ENCODE measurements at regions not wholly inside any gene's neighbourhood (a gene's known extent, or its start where the extent isn't known, plus 50 kb on each side); places are given as distances from the start of the nearest gene placed in this dataset.

DNA sequence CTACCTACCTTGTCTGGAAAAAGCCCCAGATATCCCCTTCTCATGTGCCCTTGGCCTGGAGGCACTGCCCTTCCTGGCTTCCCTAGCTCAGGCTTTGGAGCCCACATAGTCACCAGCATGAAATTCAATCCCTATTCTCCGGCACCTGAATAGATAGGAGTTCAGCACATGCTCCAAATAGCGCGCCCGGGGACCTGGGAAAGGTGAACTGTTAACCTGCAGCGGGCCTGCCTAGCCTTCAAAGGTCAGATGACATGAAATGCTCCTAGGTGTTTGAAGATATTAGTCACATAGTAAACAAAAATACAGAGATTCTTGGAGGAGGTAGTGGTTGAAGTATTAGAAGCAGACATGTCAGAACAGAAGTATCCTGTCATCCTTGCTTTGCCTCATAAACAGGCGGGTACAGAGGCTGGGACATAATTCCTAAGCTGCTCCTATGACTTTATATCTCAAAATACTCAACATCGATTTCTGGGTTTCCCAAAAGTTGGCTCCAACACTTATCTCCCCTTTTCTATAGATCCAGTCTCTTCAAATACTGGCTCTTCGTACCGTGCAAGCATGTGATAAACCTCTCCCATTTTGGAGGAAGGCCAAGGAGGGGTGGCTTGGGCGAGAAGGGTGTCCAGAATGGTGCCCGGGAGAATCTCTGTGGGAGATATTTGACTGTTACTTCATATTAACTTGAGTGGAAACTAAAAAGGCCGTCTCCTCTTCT lies 88.0 kb upstream of the ANKH start:
- no peaks in the 10 kb centered on the region for H3K9me3 ChIP-seq (ENCODE audit: control extremely low read depth in 1 of 3, control insufficient read depth in 2 of 3, insufficient read depth in 1 of 3, low read length in 2 of 3)
- H3K4me3 ChIP-seq (ENCODE audit: control extremely low read depth in 1 of 5, extremely low read depth in 1 of 5, insufficient read depth in 1 of 5, low read depth in 2 of 5, low read length in 4 of 5) = no peak overlapping the region
- H3K27ac Mint-ChIP-seq = no peak overlapping the region
- ChIA-PET POLR2A (no interaction called here), CTCF (interaction anchor here (0.8 to 11.9 kb wide), 7 partner anchors 10 to 233 kb away, joined by 3 to 226 read pairs (median 5); no protein-coding TSS in a partner anchor)
- H3K79me2 ChIP-seq (ENCODE audit: control insufficient read depth, insufficient read depth, low read length) = no peaks in the 10 kb centered on the region
- H3K4me2 ChIP-seq (replicated peaks; ENCODE audit: low read depth, low read length, poor library complexity, severe bottlenecking) = no peak overlapping the region
- DNase-seq (no peak), ATAC-seq (ENCODE audit: low read depth) (no peak)
- no peak overlapping the region for H3K4me3 Mint-ChIP-seq
- no peaks in the 10 kb centered on the region for H3K9me3 Mint-ChIP-seq (ENCODE audit: insufficient read depth)
- TF ChIP-seq, protein P1, sequence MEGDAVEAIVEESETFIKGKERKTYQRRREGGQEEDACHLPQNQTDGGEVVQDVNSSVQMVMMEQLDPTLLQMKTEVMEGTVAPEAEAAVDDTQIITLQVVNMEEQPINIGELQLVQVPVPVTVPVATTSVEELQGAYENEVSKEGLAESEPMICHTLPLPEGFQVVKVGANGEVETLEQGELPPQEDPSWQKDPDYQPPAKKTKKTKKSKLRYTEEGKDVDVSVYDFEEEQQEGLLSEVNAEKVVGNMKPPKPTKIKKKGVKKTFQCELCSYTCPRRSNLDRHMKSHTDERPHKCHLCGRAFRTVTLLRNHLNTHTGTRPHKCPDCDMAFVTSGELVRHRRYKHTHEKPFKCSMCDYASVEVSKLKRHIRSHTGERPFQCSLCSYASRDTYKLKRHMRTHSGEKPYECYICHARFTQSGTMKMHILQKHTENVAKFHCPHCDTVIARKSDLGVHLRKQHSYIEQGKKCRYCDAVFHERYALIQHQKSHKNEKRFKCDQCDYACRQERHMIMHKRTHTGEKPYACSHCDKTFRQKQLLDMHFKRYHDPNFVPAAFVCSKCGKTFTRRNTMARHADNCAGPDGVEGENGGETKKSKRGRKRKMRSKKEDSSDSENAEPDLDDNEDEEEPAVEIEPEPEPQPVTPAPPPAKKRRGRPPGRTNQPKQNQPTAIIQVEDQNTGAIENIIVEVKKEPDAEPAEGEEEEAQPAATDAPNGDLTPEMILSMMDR (IDR thresholded peaks at IDR 0.05) = no peak
- no peak for TF ChIP-seq EZH2 (IDR thresholded peaks at IDR 0.05; ENCODE audit: borderline replicate concordance, insufficient read depth, low read depth, low read length, poor library complexity, severe bottlenecking)
- no peaks in the 10 kb centered on the region for H3K27me3 Mint-ChIP-seq
- 100% methylated on average over 1 of the region's 12 CpGs for WGBS (ENCODE audit: insufficient coverage)
- intact Hi-C loops (cut with micrococcal nuclease) = no loop called here
- no peaks in the 10 kb centered on the region for H3K4me1 Mint-ChIP-seq
- no peaks in the 10 kb centered on the region for H3K27me3 ChIP-seq (replicated peaks in 1 of 4; ENCODE audit: control extremely low read depth in 1 of 4, control insufficient read depth in 3 of 4, insufficient read depth in 4 of 4, low read length in 3 of 4)
- no peaks in the 10 kb centered on the region for H3K4me1 ChIP-seq (ENCODE audit: control insufficient read depth in 2 of 2, insufficient read depth in 2 of 2, low read length in 2 of 2)
- H2AFZ ChIP-seq (ENCODE audit: insufficient read depth, low read depth, low read length, poor library complexity, severe bottlenecking) = no peak overlapping the region
- H3K36me3 ChIP-seq (replicated peaks in 1 of 2; ENCODE audit: control extremely low read depth in 1 of 2, control insufficient read depth in 1 of 2, extremely low read depth in 1 of 2, insufficient read depth in 2 of 2, low read length in 1 of 2) = no peaks in the 10 kb centered on the region
- H3K27ac ChIP-seq (ENCODE audit: low read length in 2 of 2) = no peak overlapping the region
- no peak overlapping the region for H3K9ac ChIP-seq (ENCODE audit: low read length)
- H4K20me1 ChIP-seq (ENCODE audit: control insufficient read depth, insufficient read depth, low read length, poor library complexity, severe bottlenecking) = no peaks in the 10 kb centered on the region

- Histone ChIP-seq H3K9ac (ENCODE audit: low read length) (no peak overlapping the region), H3K79me2 (ENCODE audit: control insufficient read depth, insufficient read depth, low read length) (no peaks in the 10 kb centered on the region), H4K20me1 (ENCODE audit: control insufficient read depth, insufficient read depth, low read length, poor library complexity, severe bottlenecking) (no peaks in the 10 kb centered on the region), H3K27ac (ENCODE audit: low read length in 2 of 2) (no peak overlapping the region), H3K4me3 (ENCODE audit: control extremely low read depth in 1 of 5, extremely low read depth in 1 of 5, insufficient read depth in 1 of 5, low read depth in 2 of 5, low read length in 4 of 5) (no peak overlapping the region), H3K36me3 (replicated peaks in 1 of 2; ENCODE audit: control extremely low read depth in 1 of 2, control insufficient read depth in 1 of 2, extremely low read depth in 1 of 2, insufficient read depth in 2 of 2, low read length in 1 of 2) (no peaks in the 10 kb centered on the region), H3K4me1 (ENCODE audit: control insufficient read depth in 2 of 2, insufficient read depth in 2 of 2, low read length in 2 of 2) (no peaks in the 10 kb centered on the region), H3K4me2 (replicated peaks; ENCODE audit: low read depth, low read length, poor library complexity, severe bottlenecking) (no peak overlapping the region), H3K27me3 (replicated peaks in 1 of 4; ENCODE audit: control extremely low read depth in 1 of 4, control insufficient read depth in 3 of 4, insufficient read depth in 4 of 4, low read length in 3 of 4) (no peaks in the 10 kb centered on the region), H3K9me3 (ENCODE audit: control extremely low read depth in 1 of 3, control insufficient read depth in 2 of 3, insufficient read depth in 1 of 3, low read length in 2 of 3) (no peaks in the 10 kb centered on the region), H2AFZ (ENCODE audit: insufficient read depth, low read depth, low read length, poor library complexity, severe bottlenecking) (no peak overlapping the region)
- intact Hi-C loops (cut with micrococcal nuclease) = no loop called here
- ATAC-seq (ENCODE audit: low read depth) (no peak), DNase-seq (no peak)
- WGBS (ENCODE audit: insufficient coverage) = 100% methylated on average over 1 of the region's 2 CpGs
- H3K27ac Mint-ChIP-seq = no peak overlapping the region
- no peaks in the 10 kb centered on the region for H3K9me3 Mint-ChIP-seq (ENCODE audit: insufficient read depth)
- POLR2A ChIA-PET = no interaction called here
- no peaks in the 10 kb centered on the region for H3K4me1 Mint-ChIP-seq
- CTCF ChIA-PET = interaction anchor here (0.9 to 11.9 kb wide), 11 partner anchors 9 to 232 kb away, joined by 3 to 226 read pairs (median 9); no protein-coding TSS in a partner anchor
- TF ChIP-seq, protein P1 (IDR thresholded peaks at IDR 0.05) = no peak
- TF ChIP-seq EZH2 (IDR thresholded peaks at IDR 0.05; ENCODE audit: borderline replicate concordance, insufficient read depth, low read depth, low read length, poor library complexity, severe bottlenecking) = no peak
- H3K4me3 Mint-ChIP-seq = no peak overlapping the region
- H3K27me3 Mint-ChIP-seq = peaks cover 5% of the 10 kb centered on the region
Measured at GRCh38 chr5:14958188-14958587, 86.6 kb upstream of the ANKH start.

Data from B cell (primary cell).